ENCODE measurements at regions not wholly inside any gene's neighbourhood (a gene's known extent, or its start where the extent isn't known, plus 50 kb on each side); places are given as distances from the start of the nearest gene placed in this dataset.

DNA sequence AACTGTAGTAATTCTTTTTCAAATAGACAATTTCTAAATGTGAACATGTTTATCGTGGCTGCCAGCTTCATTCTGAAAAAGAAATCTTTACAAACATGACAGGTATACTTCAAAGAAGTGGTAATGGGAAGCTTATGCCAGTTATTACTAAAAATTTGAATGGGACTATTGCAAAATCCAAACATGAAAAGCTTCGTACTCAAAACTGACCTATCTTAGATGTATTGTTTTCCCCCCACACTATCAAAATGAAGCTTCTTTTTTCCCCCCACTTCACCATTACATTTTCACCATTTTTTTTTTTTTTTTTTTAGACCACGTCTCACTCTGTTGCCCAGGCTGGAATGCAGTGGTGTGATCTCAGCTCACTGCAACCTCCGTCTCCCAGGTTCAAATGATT, 50.4 kb upstream of the SERTAD2 start:
- no peaks in the 10 kb centered on the region for H3K9me3 ChIP-seq (ENCODE audit: insufficient read depth, low read depth, low read length)
- H3K27me3 ChIP-seq (ENCODE audit: insufficient read depth, low read length) = no peaks in the 10 kb centered on the region
- H3K4me3 ChIP-seq (ENCODE audit: low read length) = no peak overlapping the region
- no peaks in the 10 kb centered on the region for H3K4me1 ChIP-seq (ENCODE audit: insufficient read depth, low read length)
- H3K27ac ChIP-seq (ENCODE audit: low read length) = no peak overlapping the region
- H3K9ac ChIP-seq (ENCODE audit: low read depth, low read length) = no peak overlapping the region
- no peaks in the 10 kb centered on the region for H3K36me3 ChIP-seq (ENCODE audit: insufficient read depth, low read depth, low read length)

DNA sequence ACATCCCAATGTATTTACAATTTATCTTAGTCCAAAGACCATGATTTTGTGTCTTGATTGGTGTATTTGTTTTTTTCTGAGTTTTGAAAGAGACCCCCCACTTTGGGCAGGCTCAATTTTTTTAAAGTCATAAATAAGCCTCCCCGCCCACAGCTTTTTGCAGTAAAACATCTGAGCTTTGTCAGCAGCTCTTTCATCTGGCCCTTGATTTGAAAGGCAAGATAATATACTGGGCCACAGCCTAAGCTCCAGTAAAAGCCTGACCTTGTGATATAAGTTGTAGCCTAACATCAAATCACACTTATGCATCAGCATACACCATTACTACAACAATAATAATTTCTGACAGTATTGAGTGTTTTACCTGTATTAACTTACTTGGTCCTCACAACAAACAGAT, 51.3 kb upstream of the SERTAD2 start:
- Histone ChIP-seq H3K4me1 (ENCODE audit: insufficient read depth, low read length) (no peaks in the 10 kb centered on the region), H3K9me3 (ENCODE audit: insufficient read depth, low read depth, low read length) (no peaks in the 10 kb centered on the region)

DNA sequence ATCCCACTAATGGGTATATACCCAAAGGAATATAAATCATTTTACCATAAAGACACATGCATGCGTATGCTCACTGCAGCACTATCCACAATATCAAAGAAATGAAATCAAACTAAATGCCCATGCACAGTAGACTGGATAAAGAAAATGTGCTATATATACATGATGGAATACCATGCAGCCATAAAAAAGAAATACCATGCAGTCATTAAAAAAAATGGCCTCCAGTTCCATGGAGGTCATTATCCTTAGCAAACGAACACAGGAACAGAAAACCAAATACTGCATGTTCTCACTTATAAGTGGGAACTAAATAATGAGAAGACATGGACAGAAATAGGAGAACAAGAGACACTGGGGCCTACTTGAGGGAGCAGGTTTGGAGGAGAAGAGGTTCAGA, 53.6 kb upstream of the SERTAD2 start:
- Histone ChIP-seq H3K9ac (ENCODE audit: low read depth, low read length) (no peak overlapping the region), H3K9me3 (ENCODE audit: insufficient read depth, low read depth, low read length) (no peaks in the 10 kb centered on the region), H3K36me3 (ENCODE audit: insufficient read depth, low read depth, low read length) (no peaks in the 10 kb centered on the region), H3K4me1 (ENCODE audit: insufficient read depth, low read length) (no peaks in the 10 kb centered on the region), H3K27me3 (ENCODE audit: insufficient read depth, low read length) (no peaks in the 10 kb centered on the region), H3K4me3 (ENCODE audit: low read length) (no peak overlapping the region), H3K27ac (ENCODE audit: low read length) (no peak overlapping the region)

More for the DNA sequence above, 51.3 kb upstream of the SERTAD2 start:
- no peaks in the 10 kb centered on the region for H3K27me3 ChIP-seq (ENCODE audit: insufficient read depth, low read length)
- no peak overlapping the region for H3K4me3 ChIP-seq (ENCODE audit: low read length)
- H3K27ac ChIP-seq (ENCODE audit: low read length) = no peak overlapping the region
- H3K36me3 ChIP-seq (ENCODE audit: insufficient read depth, low read depth, low read length) = no peaks in the 10 kb centered on the region
- no peak overlapping the region for H3K9ac ChIP-seq (ENCODE audit: low read depth, low read length)

DNA sequence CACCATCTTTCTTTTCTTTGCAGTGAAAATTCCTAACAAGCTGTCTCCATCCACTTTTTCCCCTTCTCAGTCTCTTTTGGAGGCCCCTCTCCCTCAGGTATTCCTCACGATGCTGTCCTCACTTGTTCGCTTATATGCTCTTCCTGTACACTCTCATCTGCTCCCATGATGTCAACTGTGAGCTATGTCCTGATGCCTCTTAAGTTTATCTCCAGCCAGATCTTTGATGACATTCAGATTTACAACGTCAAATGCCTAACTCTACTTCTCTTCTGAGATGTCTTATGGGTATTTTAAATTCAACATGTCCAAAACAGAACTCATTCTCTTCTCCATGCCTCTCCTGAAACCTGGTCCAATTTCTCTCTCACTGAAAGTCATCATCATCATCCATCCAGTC, 55.1 kb upstream of the SERTAD2 start:
- Histone ChIP-seq H3K9ac (ENCODE audit: low read depth, low read length) (no peak overlapping the region), H3K27ac (ENCODE audit: low read length) (no peak overlapping the region), H3K27me3 (ENCODE audit: insufficient read depth, low read length) (no peaks in the 10 kb centered on the region), H3K4me3 (ENCODE audit: low read length) (no peak overlapping the region), H3K36me3 (ENCODE audit: insufficient read depth, low read depth, low read length) (no peaks in the 10 kb centered on the region), H3K9me3 (ENCODE audit: insufficient read depth, low read depth, low read length) (no peaks in the 10 kb centered on the region), H3K4me1 (ENCODE audit: insufficient read depth, low read length) (no peaks in the 10 kb centered on the region)

DNA sequence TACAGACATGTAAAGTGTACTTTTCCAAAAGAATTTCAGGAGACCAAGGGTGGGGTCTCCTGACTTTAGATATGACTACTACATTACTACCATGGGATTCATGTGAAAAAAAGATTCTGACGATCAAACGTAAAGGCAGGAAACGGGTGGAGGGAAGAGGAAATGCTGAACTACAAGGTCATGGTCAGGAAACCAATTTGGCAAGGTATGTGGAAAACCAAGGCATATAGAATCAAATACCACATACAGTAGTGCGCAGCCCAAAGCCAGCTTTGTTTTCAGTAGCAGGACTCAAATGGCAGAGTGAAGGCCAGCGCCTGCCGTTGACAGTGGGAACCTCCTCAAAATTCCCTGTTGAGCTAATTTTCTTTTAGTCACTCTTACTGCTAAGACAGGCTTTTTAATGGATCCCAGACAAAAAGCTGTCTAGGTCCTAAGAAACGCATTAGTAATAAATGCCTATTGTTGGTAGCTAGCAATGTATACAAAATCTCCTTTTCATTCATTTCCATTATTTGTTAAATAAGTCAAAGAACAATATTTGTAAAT, 57.6 kb upstream of the SERTAD2 start:
- Histone ChIP-seq H3K9me3 (ENCODE audit: insufficient read depth, low read depth, low read length) (no peaks in the 10 kb centered on the region), H3K4me3 (ENCODE audit: low read length) (no peak overlapping the region), H3K27ac (ENCODE audit: low read length) (no peak overlapping the region), H3K9ac (ENCODE audit: low read depth, low read length) (no peak overlapping the region), H3K36me3 (ENCODE audit: insufficient read depth, low read depth, low read length) (no peaks in the 10 kb centered on the region), H3K4me1 (ENCODE audit: insufficient read depth, low read length) (no peaks in the 10 kb centered on the region), H3K27me3 (ENCODE audit: insufficient read depth, low read length) (no peaks in the 10 kb centered on the region)

DNA sequence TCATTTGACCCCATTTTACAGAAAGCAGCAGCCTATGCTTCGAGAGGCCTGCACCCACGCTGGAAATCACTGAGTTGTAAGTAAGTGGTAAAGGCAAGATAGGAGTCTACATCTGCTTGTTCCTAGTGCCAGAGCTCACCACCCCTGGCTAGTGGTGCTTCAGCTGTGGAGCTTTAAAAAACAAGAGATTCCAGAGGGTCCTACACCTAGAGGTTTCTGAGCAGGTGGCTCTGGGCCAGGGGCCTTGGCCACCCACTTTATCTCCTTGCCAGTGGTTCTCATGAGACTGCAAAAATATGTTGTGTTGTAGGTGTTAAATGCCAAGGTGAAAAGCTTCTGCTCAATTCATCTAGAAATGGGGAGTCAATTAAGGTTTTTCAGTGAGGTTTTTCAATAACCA, 60.0 kb upstream of the SERTAD2 start:
- H3K9ac ChIP-seq (ENCODE audit: low read depth, low read length) = no peak overlapping the region
- no peak overlapping the region for H3K4me3 ChIP-seq (ENCODE audit: low read length)
- no peaks in the 10 kb centered on the region for H3K4me1 ChIP-seq (ENCODE audit: insufficient read depth, low read length)
- H3K27ac ChIP-seq (ENCODE audit: low read length) = no peak overlapping the region
- H3K36me3 ChIP-seq (ENCODE audit: insufficient read depth, low read depth, low read length) = no peaks in the 10 kb centered on the region
- H3K9me3 ChIP-seq (ENCODE audit: insufficient read depth, low read depth, low read length) = no peaks in the 10 kb centered on the region
- H3K27me3 ChIP-seq (ENCODE audit: insufficient read depth, low read length) = no peaks in the 10 kb centered on the region

DNA sequence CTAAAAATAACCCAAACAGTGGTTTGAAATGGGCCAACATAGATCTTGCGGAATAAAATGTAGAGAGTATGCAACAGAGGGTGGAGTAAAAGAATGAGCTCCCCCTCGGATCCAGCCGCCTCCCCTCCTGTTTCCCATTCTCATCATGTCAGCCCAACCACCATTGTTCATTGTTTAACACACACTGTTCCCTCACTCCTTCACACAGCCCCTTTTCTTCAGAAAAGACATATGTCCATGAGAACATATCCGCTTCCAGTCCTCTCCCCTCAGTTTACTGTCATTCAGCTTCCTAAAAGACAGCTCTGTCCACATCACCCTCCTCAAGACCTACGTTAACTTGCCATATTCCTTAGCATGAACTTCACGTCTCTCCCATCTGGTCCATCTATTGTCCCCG, 62.9 kb upstream of the SERTAD2 start:
- no peaks in the 10 kb centered on the region for H3K27me3 ChIP-seq (ENCODE audit: insufficient read depth, low read length)
- H3K36me3 ChIP-seq (ENCODE audit: insufficient read depth, low read depth, low read length) = no peaks in the 10 kb centered on the region
- H3K9ac ChIP-seq (ENCODE audit: low read depth, low read length) = no peak overlapping the region
- H3K27ac ChIP-seq (ENCODE audit: low read length) = no peak overlapping the region
- no peaks in the 10 kb centered on the region; the same call in 1 of the 2 replicates for H3K4me1 ChIP-seq (ENCODE audit: insufficient read depth, low read length)
- H3K4me3 ChIP-seq (ENCODE audit: low read length) = no peak overlapping the region
- no peaks in the 10 kb centered on the region for H3K9me3 ChIP-seq (ENCODE audit: insufficient read depth, low read depth, low read length)

DNA sequence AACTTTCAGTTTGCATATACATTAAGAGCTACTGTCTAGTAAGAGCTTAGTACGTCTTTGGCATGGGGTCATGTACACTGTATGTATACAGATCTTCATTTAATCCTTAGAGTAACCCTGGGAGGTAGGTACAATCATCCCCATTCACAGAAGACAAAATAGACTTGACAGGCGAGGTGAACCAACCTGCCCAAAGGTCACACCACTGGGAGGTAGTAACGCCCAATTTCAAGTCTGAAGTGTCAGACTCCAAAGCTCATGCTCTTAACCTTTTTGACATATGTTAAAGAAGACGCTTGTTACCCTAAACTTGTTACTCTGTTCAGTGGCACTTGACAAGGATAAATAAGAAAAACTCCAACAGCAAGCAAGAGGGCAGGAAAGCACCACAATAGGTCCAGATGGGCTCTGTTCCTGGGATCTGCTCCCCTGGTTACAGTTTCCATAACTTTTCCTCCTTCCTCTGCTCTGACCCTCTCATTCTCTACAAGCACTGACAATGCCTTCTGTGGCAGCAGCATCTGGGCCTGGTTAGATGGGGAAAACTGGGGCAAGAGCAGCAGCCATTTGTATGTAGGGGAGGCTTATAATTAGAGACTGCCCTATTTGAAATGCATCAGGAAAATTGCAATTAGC, 64.7 kb upstream of the SERTAD2 start:
- Histone ChIP-seq H3K36me3 (ENCODE audit: insufficient read depth, low read depth, low read length) (no peaks in the 10 kb centered on the region), H3K4me1 (ENCODE audit: insufficient read depth, low read length) (no peaks in the 10 kb centered on the region; the same call in 1 of the 2 replicates), H3K27ac (ENCODE audit: low read length) (no peak overlapping the region), H3K27me3 (ENCODE audit: insufficient read depth, low read length) (no peaks in the 10 kb centered on the region), H3K9ac (ENCODE audit: low read depth, low read length) (no peak overlapping the region), H3K4me3 (ENCODE audit: low read length) (no peak overlapping the region), H3K9me3 (ENCODE audit: insufficient read depth, low read depth, low read length) (no peaks in the 10 kb centered on the region)

DNA sequence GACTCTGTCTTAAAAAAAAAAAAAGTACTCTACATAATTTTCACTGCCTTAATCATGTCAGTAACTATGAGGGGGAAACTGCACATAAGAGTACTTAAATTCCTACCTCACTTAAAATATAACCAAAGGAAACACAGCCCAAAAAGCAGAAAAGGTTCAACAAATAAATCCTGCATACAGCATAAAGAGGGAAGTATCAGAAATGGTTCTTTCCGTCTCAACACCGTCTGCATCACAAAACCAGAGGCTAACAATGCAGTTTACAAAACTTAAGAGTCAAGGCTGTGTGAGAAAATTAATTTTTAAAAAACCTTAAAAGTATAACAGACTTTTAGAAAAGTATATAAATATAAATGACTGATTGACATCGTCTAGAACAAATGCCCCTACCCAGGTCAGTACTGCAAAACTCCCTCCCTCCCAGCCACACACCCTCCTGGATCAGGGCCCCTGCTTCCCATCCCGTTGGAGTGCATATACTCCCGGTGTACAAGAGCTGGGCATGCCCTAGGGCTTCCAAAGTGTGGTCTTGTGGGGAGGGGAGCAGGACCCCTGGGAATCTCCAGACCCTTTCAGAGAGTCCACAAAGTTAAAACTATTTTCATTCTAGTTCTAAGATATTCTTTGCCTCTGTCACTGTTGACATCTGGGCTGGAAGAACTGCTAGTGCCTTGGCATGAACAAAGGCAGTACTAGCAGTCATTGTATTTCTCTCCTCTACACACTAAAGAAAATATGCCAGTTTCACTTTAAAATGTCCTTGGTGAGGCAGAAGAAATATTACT, 67.0 kb upstream of the SERTAD2 start:
- Histone ChIP-seq H3K9me3 (ENCODE audit: insufficient read depth, low read depth, low read length) (no peaks in the 10 kb centered on the region), H3K27ac (ENCODE audit: low read length) (no peak overlapping the region), H3K27me3 (ENCODE audit: insufficient read depth, low read length) (no peaks in the 10 kb centered on the region), H3K4me1 (ENCODE audit: insufficient read depth, low read length) (no peaks in the 10 kb centered on the region; the same call in 1 of the 2 replicates), H3K4me3 (ENCODE audit: low read length) (no peak overlapping the region), H3K9ac (ENCODE audit: low read depth, low read length) (no peak overlapping the region), H3K36me3 (ENCODE audit: insufficient read depth, low read depth, low read length) (no peaks in the 10 kb centered on the region)

DNA sequence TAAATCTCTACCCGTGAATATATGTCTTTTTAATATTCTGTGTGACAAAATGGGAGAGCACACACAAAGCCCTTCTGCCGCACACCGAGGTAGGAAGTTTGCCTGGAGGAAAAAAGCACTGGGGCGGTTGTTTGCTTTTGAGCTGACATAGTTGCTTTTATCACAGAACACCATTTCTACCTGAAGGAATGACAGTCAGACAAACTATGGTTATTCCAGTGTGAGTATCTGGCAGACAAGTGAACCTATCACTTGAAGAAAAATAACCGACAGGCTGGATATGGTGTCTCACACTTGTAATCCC, 67.6 kb upstream of the SERTAD2 start:
- Histone ChIP-seq H3K9me3 (ENCODE audit: insufficient read depth, low read depth, low read length) (no peaks in the 10 kb centered on the region), H3K4me1 (ENCODE audit: insufficient read depth, low read length) (peaks cover 4% of the 10 kb centered on the region; the same call in 1 of the 2 replicates), H3K9ac (ENCODE audit: low read depth, low read length) (no peak overlapping the region), H3K27me3 (ENCODE audit: insufficient read depth, low read length) (no peaks in the 10 kb centered on the region), H3K4me3 (ENCODE audit: low read length) (no peak overlapping the region), H3K36me3 (ENCODE audit: insufficient read depth, low read depth, low read length) (no peaks in the 10 kb centered on the region), H3K27ac (ENCODE audit: low read length) (no peak overlapping the region)

DNA sequence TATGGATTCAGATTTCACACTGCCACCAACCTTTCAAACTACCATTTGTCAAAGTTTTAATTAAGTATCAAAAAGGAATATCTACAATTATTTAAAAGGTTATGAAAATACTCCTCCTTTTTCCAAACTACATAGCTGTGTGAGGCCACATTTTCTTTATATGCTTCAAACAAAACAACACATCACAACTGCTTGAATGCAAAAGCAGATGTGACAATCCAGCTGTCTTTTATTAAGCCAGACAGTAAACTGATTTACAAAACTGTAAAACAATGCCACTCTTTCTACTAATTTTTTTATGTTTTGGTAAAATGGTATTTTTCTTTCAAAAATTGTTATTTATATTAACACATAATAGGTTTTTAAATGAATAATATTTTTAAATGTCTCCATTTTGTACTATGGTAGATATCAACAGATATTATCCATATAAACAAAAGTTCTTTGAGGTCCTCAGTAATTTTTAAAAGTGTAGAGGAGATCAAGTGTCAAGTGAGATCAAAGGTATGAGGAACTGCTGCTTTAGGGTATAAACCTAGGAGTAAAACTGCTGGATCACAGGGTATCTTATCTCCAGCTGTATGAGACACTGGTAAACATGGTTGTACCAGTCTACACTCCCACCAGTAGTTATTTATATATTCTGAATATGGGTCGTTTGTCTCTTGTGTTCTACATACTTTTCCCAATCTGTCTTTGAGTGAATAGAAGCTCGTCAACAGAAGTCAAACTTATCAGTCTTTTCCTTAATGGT, 68.8 kb upstream of the SERTAD2 start:
- Histone ChIP-seq H3K27me3 (ENCODE audit: insufficient read depth, low read length) (no peaks in the 10 kb centered on the region), H3K27ac (ENCODE audit: low read length) (no peak overlapping the region), H3K36me3 (ENCODE audit: insufficient read depth, low read depth, low read length) (no peaks in the 10 kb centered on the region), H3K9me3 (ENCODE audit: insufficient read depth, low read depth, low read length) (no peaks in the 10 kb centered on the region), H3K4me1 (ENCODE audit: insufficient read depth, low read length) (peaks cover 11% of the 10 kb centered on the region), H3K4me3 (ENCODE audit: low read length) (no peak overlapping the region), H3K9ac (ENCODE audit: low read depth, low read length) (no peak overlapping the region)

All from iPS-20b (cell line).